Kidney epithelial cell (primary cell): ENCODE measurements at regions not wholly inside any gene's neighbourhood (a gene's known extent, or its start where the extent isn't known, plus 50 kb on each side); places are given as distances from the start of the nearest gene placed in this dataset.

Source experiments
- DNase-seq: peaks from one replicate; pipeline ENCODE4 v3.0.0-alpha.2; 2010; ENCODE audit warnings: low read depth
- H3K27me3 ChIP-seq: 2 replicates; pipeline ENCODE4 v1.6.0; 2011; ENCODE audit warnings: low read length; ENCODE audit not compliant: control insufficient read depth, insufficient read depth
- H3K36me3 ChIP-seq: 2 replicates; pipeline ENCODE4 v1.5.1; 2011; ENCODE audit warnings: low read length; ENCODE audit not compliant: control insufficient read depth, insufficient read depth
- H3K4me3 ChIP-seq: 2 replicates; pipeline ENCODE4 v1.5.1; 2011; ENCODE audit warnings: low read depth, mild to moderate bottlenecking, control low read depth, low read length
- TF ChIP-seq, protein P1 (sequence below): IDR thresholded peaks from 2 replicates; pipeline ENCODE4 v1.5.1; 2011; ENCODE audit warnings: mild to moderate bottlenecking, moderate library complexity, low read length, control low read depth, inconsistent platforms; ENCODE audit not compliant: insufficient read depth, poor library complexity, severe bottlenecking

DNA sequence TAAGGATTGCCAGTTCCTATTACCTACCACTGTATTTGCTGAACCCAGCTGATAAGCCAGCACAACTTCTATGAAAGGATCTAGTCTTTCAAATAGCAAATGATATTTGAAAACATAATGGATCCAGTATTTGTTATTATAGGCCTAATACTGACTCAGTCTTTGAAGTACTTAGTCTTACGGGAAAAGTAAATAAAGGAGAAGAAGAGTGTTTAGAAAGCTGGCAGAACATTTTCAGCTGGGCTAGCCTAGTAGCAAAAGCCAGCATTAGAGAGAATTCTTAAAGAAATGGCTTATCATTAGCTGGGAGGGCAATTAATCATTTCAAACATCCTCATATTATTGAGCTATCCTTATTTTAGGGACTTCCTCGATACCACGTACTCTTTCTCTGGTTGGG is 101.4 kb upstream of the GOLIM4 start:
- no peak overlapping the region for H3K4me3 ChIP-seq
- TF ChIP-seq, protein P1, sequence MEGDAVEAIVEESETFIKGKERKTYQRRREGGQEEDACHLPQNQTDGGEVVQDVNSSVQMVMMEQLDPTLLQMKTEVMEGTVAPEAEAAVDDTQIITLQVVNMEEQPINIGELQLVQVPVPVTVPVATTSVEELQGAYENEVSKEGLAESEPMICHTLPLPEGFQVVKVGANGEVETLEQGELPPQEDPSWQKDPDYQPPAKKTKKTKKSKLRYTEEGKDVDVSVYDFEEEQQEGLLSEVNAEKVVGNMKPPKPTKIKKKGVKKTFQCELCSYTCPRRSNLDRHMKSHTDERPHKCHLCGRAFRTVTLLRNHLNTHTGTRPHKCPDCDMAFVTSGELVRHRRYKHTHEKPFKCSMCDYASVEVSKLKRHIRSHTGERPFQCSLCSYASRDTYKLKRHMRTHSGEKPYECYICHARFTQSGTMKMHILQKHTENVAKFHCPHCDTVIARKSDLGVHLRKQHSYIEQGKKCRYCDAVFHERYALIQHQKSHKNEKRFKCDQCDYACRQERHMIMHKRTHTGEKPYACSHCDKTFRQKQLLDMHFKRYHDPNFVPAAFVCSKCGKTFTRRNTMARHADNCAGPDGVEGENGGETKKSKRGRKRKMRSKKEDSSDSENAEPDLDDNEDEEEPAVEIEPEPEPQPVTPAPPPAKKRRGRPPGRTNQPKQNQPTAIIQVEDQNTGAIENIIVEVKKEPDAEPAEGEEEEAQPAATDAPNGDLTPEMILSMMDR, result no peak
- no peak for DNase-seq
- no peaks in the 10 kb centered on the region for H3K27me3 ChIP-seq
- no peaks in the 10 kb centered on the region for H3K36me3 ChIP-seq

DNA sequence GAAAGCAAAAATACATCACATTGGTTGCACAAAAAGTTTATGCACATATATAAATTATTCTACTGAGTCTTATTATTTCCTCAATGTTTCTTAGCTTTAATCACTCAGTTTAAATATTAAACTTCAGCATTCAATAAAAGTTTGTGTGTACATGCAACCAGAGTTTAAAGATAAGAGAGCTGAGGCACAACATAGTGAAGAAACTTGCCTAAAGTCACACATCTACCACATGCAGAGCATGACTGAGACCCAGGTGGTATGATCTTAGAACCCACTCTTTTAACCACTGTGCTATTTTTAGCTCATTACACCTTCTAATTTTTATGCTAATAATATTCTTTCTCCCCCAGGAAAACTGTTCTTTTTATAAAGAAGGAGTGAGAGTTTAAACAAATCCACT is 96.1 kb upstream of the GOLIM4 start:
- Histone ChIP-seq H3K27me3 (no peaks in the 10 kb centered on the region), H3K4me3 (no peak overlapping the region), H3K36me3 (no peaks in the 10 kb centered on the region)
- TF ChIP-seq, protein P1, result no peak
- no peak for DNase-seq

DNA sequence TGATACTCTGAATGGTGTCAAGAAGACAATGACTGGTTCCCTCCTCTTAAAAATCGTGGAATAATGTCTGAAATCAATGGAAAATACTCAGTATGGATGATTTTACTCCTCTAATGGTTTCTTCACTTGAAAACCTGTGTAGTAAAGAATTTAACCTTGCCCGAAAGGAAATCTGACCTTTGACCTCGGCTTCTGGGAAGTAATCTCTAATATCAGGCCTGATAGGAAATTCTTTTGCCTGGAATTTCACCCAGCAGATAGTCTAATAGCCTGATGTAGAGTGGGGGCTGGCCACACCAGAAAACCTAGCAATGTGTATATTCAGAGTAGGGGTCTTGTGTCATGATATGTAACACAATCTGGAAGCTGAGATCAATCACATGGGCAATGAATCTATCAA is 91.5 kb upstream of the GOLIM4 start:
- Histone ChIP-seq H3K36me3 (no peaks in the 10 kb centered on the region), H3K27me3 (no peaks in the 10 kb centered on the region), H3K4me3 (no peak overlapping the region)
- DNase-seq, result no peak
- TF ChIP-seq, protein P1, result no peak

DNA sequence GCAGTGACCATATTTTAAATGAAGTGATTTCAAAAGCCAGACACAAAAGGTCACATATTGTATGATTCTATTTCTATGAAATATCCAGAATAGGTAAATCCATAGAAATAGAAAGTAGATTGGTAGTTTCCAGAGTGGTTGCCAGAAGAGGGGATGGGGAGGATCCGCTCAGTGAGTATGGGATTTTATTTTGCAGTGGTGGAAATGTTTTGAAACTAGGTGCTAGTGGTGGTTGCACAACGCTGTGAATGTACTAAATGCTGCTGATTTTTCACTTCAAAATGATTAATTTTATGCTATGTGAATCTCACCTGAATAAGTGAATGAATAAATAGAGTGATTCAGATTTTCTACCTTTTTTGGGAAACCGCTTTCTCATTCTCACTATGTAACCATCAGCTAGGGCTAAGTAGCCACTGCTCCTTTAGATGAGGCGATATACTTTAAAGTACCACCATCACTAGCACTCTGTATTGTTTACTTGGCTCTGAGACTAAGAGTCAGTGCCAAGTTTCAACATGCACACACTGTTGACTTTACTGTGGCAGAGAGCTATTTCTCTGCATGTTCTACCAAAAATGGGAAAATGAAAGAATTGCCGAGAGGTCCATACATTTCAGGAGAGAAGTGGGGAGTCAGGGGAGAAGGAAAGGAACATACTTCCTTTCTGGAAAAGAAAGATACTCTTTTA is 90.7 kb upstream of the GOLIM4 start:
- DNase-seq, result no peak
- Histone ChIP-seq H3K36me3 (no peaks in the 10 kb centered on the region), H3K4me3 (no peak overlapping the region), H3K27me3 (no peaks in the 10 kb centered on the region)
- TF ChIP-seq, protein P1, result no peak

DNA sequence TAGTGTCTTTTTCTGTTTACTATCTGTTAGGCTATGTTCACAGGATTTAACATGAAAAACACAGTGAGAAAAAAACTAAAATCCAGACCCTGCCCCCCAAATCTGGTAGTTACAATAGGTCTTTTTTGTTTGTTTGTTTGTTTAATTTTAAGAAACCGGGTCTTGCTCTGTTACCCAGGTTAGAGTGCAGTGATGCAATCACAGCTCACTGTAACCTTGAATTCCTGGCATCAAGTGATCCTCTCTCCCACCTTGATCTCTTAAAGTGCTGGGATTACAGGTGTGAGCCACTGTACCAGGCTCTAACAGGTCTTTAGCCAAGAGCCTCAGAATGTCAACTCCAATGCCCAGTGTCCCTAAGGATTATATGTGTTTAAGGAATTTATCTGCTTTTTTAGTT is 88.0 kb upstream of the GOLIM4 start:
- TF ChIP-seq, protein P1, result no peak
- Histone ChIP-seq H3K4me3 (no peak overlapping the region), H3K27me3 (no peaks in the 10 kb centered on the region), H3K36me3 (no peaks in the 10 kb centered on the region)
- no peak for DNase-seq

DNA sequence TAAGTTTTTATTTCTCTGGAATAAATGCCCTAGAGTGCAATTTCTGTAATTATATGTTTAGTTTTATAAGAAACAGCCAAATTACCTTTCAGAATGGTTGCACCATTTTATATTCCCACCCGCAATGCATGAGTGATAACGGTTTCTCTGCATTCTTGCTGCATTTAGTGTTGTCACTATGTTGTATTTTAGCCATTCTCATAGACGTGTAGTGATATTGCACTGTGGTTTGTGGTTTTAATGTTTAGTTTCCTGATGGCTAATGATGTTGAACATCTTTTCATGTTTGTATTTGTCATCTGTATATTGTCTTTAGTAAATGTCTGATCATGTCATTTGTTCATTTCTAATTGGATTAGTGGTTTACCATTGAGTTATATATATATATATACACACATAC is 73.0 kb upstream of the GOLIM4 start:
- DNase-seq, result no peak
- TF ChIP-seq, protein P1, result no peak
- Histone ChIP-seq H3K27me3 (no peaks in the 10 kb centered on the region), H3K36me3 (no peaks in the 10 kb centered on the region), H3K4me3 (no peak overlapping the region)
